H1 (cell line): ENCODE measurements at regions not wholly inside any gene's neighbourhood (a gene's known extent, or its start where the extent isn't known, plus 50 kb on each side); places are given as distances from the start of the nearest gene placed in this dataset.

Experiments used
- CBX8 ChIP-seq: fragments of 300-800, 300-1000 bp; sonication (generic); IDR thresholded peaks from 2 replicates; pipeline ENCODE4 v1.7.1; 2016; ENCODE audit warnings: low read depth, low read length, borderline replicate concordance
- CHD7 ChIP-seq: fragments of 300-600 bp; sonication (generic); IDR thresholded peaks from 2 replicates; pipeline ENCODE4 v1.7.1; 2012; ENCODE audit warnings: low read length, moderate library complexity, mild to moderate bottlenecking, inconsistent platforms; ENCODE audit not compliant: insufficient replicate concordance
- EGR1 ChIP-seq: IDR thresholded peaks from 2 replicates; pipeline ENCODE4 v1.6.1; 2011; ENCODE audit warnings: low read depth, low read length, borderline replicate concordance
- GABPA ChIP-seq: IDR thresholded peaks from 2 replicates; pipeline ENCODE4 v1.6.1; 2011; ENCODE audit warnings: mild to moderate bottlenecking, low read length, moderate library complexity, borderline replicate concordance; ENCODE audit not compliant: insufficient read depth
- JUN ChIP-seq: IDR thresholded peaks from 2 replicates; pipeline ENCODE4 v1.6.1; 2011; ENCODE audit warnings: low read depth, mild to moderate bottlenecking, improper control_type of control experiment, low read length
- NRF1 ChIP-seq: IDR thresholded peaks from 2 replicates; pipeline ENCODE4 v1.6.1; 2011; ENCODE audit warnings: mild to moderate bottlenecking, low read depth, low read length, improper control_type of control experiment
- POU5F1 ChIP-seq: IDR thresholded peaks from 2 replicates; pipeline ENCODE4 v1.6.1; 2011; ENCODE audit warnings: low read depth, mild to moderate bottlenecking, low read length, moderate library complexity
- RNF2 ChIP-seq: fragments of 200-900, 300-1000 bp; sonication (generic); IDR thresholded peaks from 2 replicates; pipeline ENCODE4 v1.7.1; 2016; ENCODE audit warnings: borderline replicate concordance, low read depth, mild to moderate bottlenecking, antibody characterized with exemption, low read length; ENCODE audit not compliant: poor library complexity, severe bottlenecking; ENCODE audit errors: missing control alignments
- TBP ChIP-seq: IDR thresholded peaks from 2 replicates; pipeline ENCODE4 v1.6.1; 2011; ENCODE audit warnings: low read depth, low read length, improper control_type of control experiment
- TCF12 ChIP-seq: IDR thresholded peaks from 2 replicates; pipeline ENCODE4 v1.6.1; 2011; ENCODE audit warnings: low read depth, mild to moderate bottlenecking, low read length

GRCh38 chr22:44407987-44408828, 89.8 kb downstream of the RTL6 start (continued):
- TF ChIP-seq CHD7 (no peak), EGR1 (no peak), CBX8 (no peak), GABPA (no peak), POU5F1 (no peak), TBP (no peak), TCF12 (no peak), NRF1 (no peak), JUN (no peak), RNF2 (no peak)
